Neural progenitor cell (in vitro differentiated cells): ENCODE measurements at regions not wholly inside any gene's neighbourhood (a gene's known extent, or its start where the extent isn't known, plus 50 kb on each side); places are given as distances from the start of the nearest gene placed in this dataset.

Source experiments
- CTCF ChIP-seq: fragments of 200-600 bp; sonication (generic); IDR thresholded peaks from 2 replicates; pipeline ENCODE4 v1.5.1; 2017; ENCODE audit warnings: antibody characterized with exemption, mild to moderate bottlenecking
- EZH2 ChIP-seq: fragments of 200-600 bp; sonication (generic); IDR thresholded peaks from 2 replicates; pipeline ENCODE4 v1.6.1; 2017; ENCODE audit warnings: antibody characterized with exemption, mild to moderate bottlenecking, moderate library complexity
- EZH2phosphoT487 ChIP-seq: fragments of 200-600 bp; sonication (generic); IDR thresholded peaks from 2 replicates; pipeline ENCODE4 v1.6.1; 2017; ENCODE audit warnings: antibody characterized with exemption

- TF ChIP-seq CTCF (no peak), EZH2 (no peak), EZH2phosphoT487 (no peak)
These were observed 193.3 kb downstream of the PHETA1 start for GRCh38 chr12:111175396-111176094.
